ENCODE measurements at regions not wholly inside any gene's neighbourhood (a gene's known extent, or its start where the extent isn't known, plus 50 kb on each side); places are given as distances from the start of the nearest gene placed in this dataset.

DNA sequence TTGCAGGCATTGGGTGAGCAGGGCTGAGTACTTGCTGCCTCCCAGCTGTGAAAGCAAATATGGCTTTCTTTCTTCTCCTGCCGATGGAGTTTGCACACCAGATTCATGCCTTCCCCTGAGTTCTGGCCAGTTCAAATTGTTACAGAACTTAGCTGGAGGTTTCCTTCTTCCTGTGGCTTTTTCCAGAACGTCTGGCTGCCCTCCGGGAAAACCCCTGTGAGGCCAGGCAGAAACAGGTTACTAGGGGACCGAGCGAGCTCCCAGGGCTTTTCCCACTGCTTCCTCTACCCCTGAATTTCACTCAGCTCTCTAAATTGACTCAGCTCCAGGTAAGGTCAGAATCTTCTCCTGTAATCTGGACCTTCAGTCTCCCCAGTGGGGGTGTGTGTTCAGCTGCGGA is 482.4 kb downstream of the C4orf33 start:
- no peaks in the 10 kb centered on the region for H3K36me3 ChIP-seq (ENCODE audit: control insufficient read depth, insufficient read depth, low read length)
- no peaks in the 10 kb centered on the region for H3K27me3 ChIP-seq (ENCODE audit: control insufficient read depth, insufficient read depth, low read length)
- no peak for DNase-seq (ENCODE audit: low read depth)
- H3K4me3 ChIP-seq (ENCODE audit: low read depth, low read length): no peak overlapping the region
- no peak for FAIRE-seq
- no peak for TF ChIP-seq CTCF (IDR thresholded peaks at IDR 0.05; ENCODE audit: insufficient read depth, low read length, severe bottlenecking)

- no peak for TF ChIP-seq CTCF (IDR thresholded peaks at IDR 0.05; ENCODE audit: insufficient read depth, low read length, severe bottlenecking)
- FAIRE-seq: no peak
- H3K4me3 ChIP-seq (ENCODE audit: low read depth, low read length): no peak overlapping the region
- no peaks in the 10 kb centered on the region for H3K27me3 ChIP-seq (ENCODE audit: control insufficient read depth, insufficient read depth, low read length)
- no peaks in the 10 kb centered on the region for H3K36me3 ChIP-seq (ENCODE audit: control insufficient read depth, insufficient read depth, low read length)
- DNase-seq (ENCODE audit: low read depth): no peak
Measured at GRCh38 chr4:129581305-129581704, 485.4 kb downstream of the C4orf33 start.

DNA sequence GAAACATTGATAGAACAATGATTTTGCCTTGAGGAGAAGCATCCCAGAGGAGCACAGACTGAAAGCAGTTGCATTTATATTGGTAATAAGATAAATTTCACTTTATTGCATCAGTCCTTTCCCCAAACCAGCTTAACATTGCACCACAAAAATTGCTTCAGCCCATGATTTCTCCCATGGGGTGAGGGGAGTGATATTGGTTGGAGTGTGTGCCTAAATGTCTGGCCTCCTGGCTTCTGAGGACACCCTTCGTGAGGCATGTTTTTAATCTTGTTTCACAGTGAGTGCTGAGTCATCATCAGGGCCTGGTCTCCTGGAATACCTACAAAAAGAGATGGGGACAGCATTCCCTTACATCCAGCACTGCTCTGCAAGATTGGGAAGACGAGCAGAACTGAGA is 487.9 kb downstream of the C4orf33 start:
- TF ChIP-seq CTCF (IDR thresholded peaks at IDR 0.05; ENCODE audit: insufficient read depth, low read length, severe bottlenecking): no peak
- FAIRE-seq (no peak), DNase-seq (ENCODE audit: low read depth) (peak; percentile 2)
- H3K36me3 ChIP-seq (ENCODE audit: control insufficient read depth, insufficient read depth, low read length): no peaks in the 10 kb centered on the region
- H3K27me3 ChIP-seq (ENCODE audit: control insufficient read depth, insufficient read depth, low read length): no peaks in the 10 kb centered on the region
- no peak overlapping the region for H3K4me3 ChIP-seq (ENCODE audit: low read depth, low read length)

- FAIRE-seq (no peak), DNase-seq (ENCODE audit: low read depth) (no peak)
- TF ChIP-seq CTCF (IDR thresholded peaks at IDR 0.05; ENCODE audit: insufficient read depth, low read length, severe bottlenecking): no peak
- H3K36me3 ChIP-seq (ENCODE audit: control insufficient read depth, insufficient read depth, low read length): no peaks in the 10 kb centered on the region
- no peaks in the 10 kb centered on the region for H3K27me3 ChIP-seq (ENCODE audit: control insufficient read depth, insufficient read depth, low read length)
- H3K4me3 ChIP-seq (ENCODE audit: low read depth, low read length): no peak overlapping the region
Measured at GRCh38 chr4:129598582-129598981, 502.6 kb downstream of the C4orf33 start.

GRCh38 chr4:129600898-129601297 is 504.9 kb downstream of the C4orf33 start:
- H3K36me3 ChIP-seq (ENCODE audit: control insufficient read depth, insufficient read depth, low read length): no peaks in the 10 kb centered on the region
- no peaks in the 10 kb centered on the region for H3K27me3 ChIP-seq (ENCODE audit: control insufficient read depth, insufficient read depth, low read length)
- H3K4me3 ChIP-seq (ENCODE audit: low read depth, low read length): no peak overlapping the region
- FAIRE-seq: no peak
- TF ChIP-seq CTCF (IDR thresholded peaks at IDR 0.05; ENCODE audit: insufficient read depth, low read length, severe bottlenecking): no peak
- no peak for DNase-seq (ENCODE audit: low read depth)

DNA sequence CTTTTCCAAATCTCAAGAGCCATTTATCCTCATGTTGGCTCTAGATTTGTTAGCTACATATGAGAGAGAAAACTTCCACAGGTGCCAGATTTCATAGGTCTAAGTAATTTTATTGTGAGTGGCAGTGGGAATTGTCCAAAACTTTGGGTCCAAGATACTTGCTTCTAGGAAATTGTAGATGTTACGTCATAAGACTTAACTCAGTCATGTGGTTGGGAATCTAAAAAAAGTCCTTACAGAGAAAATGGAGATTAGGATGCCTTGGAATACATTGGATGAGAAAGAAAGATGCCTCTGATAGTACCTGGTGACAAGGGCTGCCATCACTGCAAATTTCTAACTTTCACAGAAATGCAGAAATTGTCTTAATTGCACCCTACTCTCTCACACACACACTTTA is 506.5 kb downstream of the C4orf33 start:
- FAIRE-seq (no peak), DNase-seq (ENCODE audit: low read depth) (no peak)
- TF ChIP-seq CTCF (IDR thresholded peaks at IDR 0.05; ENCODE audit: insufficient read depth, low read length, severe bottlenecking): no peak
- no peaks in the 10 kb centered on the region for H3K27me3 ChIP-seq (ENCODE audit: control insufficient read depth, insufficient read depth, low read length)
- no peaks in the 10 kb centered on the region for H3K36me3 ChIP-seq (ENCODE audit: control insufficient read depth, insufficient read depth, low read length)
- H3K4me3 ChIP-seq (ENCODE audit: low read depth, low read length): no peak overlapping the region
